Transverse colon (tissue), 4 donors: ENCODE measurements at regions not wholly inside any gene's neighbourhood (a gene's known extent, or its start where the extent isn't known, plus 50 kb on each side); places are given as distances from the start of the nearest gene placed in this dataset.

Source experiments
- CTCF ChIP-seq, 5 experiments: fragments of 200-600 bp in 3 of 5; fragments of 450-650 bp in 2 of 5; sonication (generic) in 3 of 5; IDR thresholded peaks; 1 replicate in 2 of 5; 2 replicates in 3 of 5; pipeline ENCODE4 v1.5.1; 2016 to 2017; ENCODE audit warnings: antibody characterized with exemption in 5 of 5, inconsistent platforms in 3 of 5, mild to moderate bottlenecking in 2 of 5, moderate library complexity in 1 of 5
- POLR2AphosphoS5 ChIP-seq, 3 donors: sonication (generic); formaldehyde crosslinking; IDR thresholded peaks; one replicate each; pipeline ENCODE4 v1.6.1; 2016; ENCODE audit warnings: antibody characterized with exemption in 3 of 3

GRCh38 chr1:72781038-72781437 is 498.7 kb upstream of the NEGR1 start:
- TF ChIP-seq POLR2AphosphoS5 (IDR thresholded peaks at IDR 0.05), result no peak
- no peak for TF ChIP-seq CTCF (IDR thresholded peaks at IDR 0.05)
